ENCODE measurements at regions not wholly inside any gene's neighbourhood (a gene's known extent, or its start where the extent isn't known, plus 50 kb on each side); places are given as distances from the start of the nearest gene placed in this dataset.
"Not testable (repeated sequence)": the region's sequence is repeated elsewhere in the genome, so short reads cannot be mapped to it uniquely, and the experiment has no call there.

GRCh38 chr10:8402576-8402975, 348.1 kb downstream of the GATA3 start:
- no peak for DNase-seq (ENCODE audit: low read depth)
- no peak overlapping the region for H3K4me3 ChIP-seq (ENCODE audit: low read depth, low read length)
- TF ChIP-seq CTCF (IDR thresholded peaks at IDR 0.05; ENCODE audit: insufficient read depth, low read depth, low read length) = no peak

GRCh38 chr10:8403711-8404371, 349.4 kb downstream of the GATA3 start:
- no peak overlapping the region for H3K4me3 ChIP-seq (ENCODE audit: low read depth, low read length)
- DNase-seq (ENCODE audit: low read depth) = no peak
- TF ChIP-seq CTCF (IDR thresholded peaks at IDR 0.05; ENCODE audit: insufficient read depth, low read depth, low read length) = no peak

- DNase-seq (ENCODE audit: low read depth) = no peak
- no peak for TF ChIP-seq CTCF (IDR thresholded peaks at IDR 0.05; ENCODE audit: insufficient read depth, low read depth, low read length)
- no peak overlapping the region for H3K4me3 ChIP-seq (ENCODE audit: low read depth, low read length)
Observed at GRCh38 chr10:8404721-8405120, 350.2 kb downstream of the GATA3 start.

- no peak overlapping the region for H3K4me3 ChIP-seq (ENCODE audit: low read depth, low read length)
- TF ChIP-seq CTCF (IDR thresholded peaks at IDR 0.05; ENCODE audit: insufficient read depth, low read depth, low read length) = no peak
- no peak for DNase-seq (ENCODE audit: low read depth)
Observed at GRCh38 chr10:8405596-8405995, 351.1 kb downstream of the GATA3 start.

GRCh38 chr10:8407501-8408021, 353.1 kb downstream of the GATA3 start:
- TF ChIP-seq CTCF (IDR thresholded peaks at IDR 0.05; ENCODE audit: insufficient read depth, low read depth, low read length) = no peak
- no peak for DNase-seq (ENCODE audit: low read depth)
- H3K4me3 ChIP-seq (ENCODE audit: low read depth, low read length) = no peak overlapping the region

GRCh38 chr10:8410506-8410905, 356.0 kb downstream of the GATA3 start:
- no peak for DNase-seq (ENCODE audit: low read depth)
- H3K4me3 ChIP-seq (ENCODE audit: low read depth, low read length) = no peak overlapping the region
- no peak for TF ChIP-seq CTCF (IDR thresholded peaks at IDR 0.05; ENCODE audit: insufficient read depth, low read depth, low read length)

GRCh38 chr10:8412541-8412940, 358.1 kb downstream of the GATA3 start:
- no peak for DNase-seq (ENCODE audit: low read depth)
- no peak overlapping the region for H3K4me3 ChIP-seq (ENCODE audit: low read depth, low read length)
- no peak for TF ChIP-seq CTCF (IDR thresholded peaks at IDR 0.05; ENCODE audit: insufficient read depth, low read depth, low read length)

GRCh38 chr10:8415029-8415428, 360.5 kb downstream of the GATA3 start:
- not testable (repeated sequence) for H3K4me3 ChIP-seq (ENCODE audit: low read depth, low read length)

More at GRCh38 chr10:8415029-8415428, 360.5 kb downstream of the GATA3 start:
- not testable (repeated sequence) for DNase-seq (ENCODE audit: low read depth)
